GM21786 (cell line): ENCODE measurements at regions not wholly inside any gene's neighbourhood (a gene's known extent, or its start where the extent isn't known, plus 50 kb on each side); places are given as distances from the start of the nearest gene placed in this dataset.
"Not testable (repeated sequence)": the region's sequence is repeated elsewhere in the genome, so short reads cannot be mapped to it uniquely, and the experiment has no call there.

ENCODE experiments used
- ATAC-seq: cut with Tn5 transposase; IDR thresholded peaks from one replicate; pipeline ENCODE4 v1.9.1; 2021; ENCODE audit not compliant: unreplicated experiment

GRCh38 chr14:83251402-83251801 lies 1717.7 kb upstream of the SEL1L start:
- ATAC-seq = no peak

- no peak for ATAC-seq
These were observed 1720.2 kb upstream of the SEL1L start for GRCh38 chr14:83253870-83254269.

- ATAC-seq = peak; percentile 50
These were observed 1721.5 kb upstream of the SEL1L start for GRCh38 chr14:83255015-83255726.

DNA sequence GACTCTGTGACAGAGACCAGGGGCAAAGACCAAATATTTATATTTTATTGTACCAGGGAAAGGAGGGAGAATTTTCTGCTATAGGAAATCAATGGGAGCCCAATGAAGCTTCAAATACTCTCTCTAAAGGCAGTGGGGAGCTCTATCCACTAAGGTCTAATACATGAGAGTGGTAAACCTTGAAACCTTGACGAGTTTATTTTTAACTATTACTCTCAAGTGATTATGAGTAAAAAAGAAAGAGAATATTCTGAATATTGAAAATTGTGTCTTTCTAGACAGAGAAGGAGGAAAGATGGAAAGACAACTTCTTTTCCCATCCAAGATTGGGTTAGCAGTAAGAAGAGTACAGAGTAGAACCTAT lies 1722.1 kb upstream of the SEL1L start:
- peak; percentile 32 for ATAC-seq

DNA sequence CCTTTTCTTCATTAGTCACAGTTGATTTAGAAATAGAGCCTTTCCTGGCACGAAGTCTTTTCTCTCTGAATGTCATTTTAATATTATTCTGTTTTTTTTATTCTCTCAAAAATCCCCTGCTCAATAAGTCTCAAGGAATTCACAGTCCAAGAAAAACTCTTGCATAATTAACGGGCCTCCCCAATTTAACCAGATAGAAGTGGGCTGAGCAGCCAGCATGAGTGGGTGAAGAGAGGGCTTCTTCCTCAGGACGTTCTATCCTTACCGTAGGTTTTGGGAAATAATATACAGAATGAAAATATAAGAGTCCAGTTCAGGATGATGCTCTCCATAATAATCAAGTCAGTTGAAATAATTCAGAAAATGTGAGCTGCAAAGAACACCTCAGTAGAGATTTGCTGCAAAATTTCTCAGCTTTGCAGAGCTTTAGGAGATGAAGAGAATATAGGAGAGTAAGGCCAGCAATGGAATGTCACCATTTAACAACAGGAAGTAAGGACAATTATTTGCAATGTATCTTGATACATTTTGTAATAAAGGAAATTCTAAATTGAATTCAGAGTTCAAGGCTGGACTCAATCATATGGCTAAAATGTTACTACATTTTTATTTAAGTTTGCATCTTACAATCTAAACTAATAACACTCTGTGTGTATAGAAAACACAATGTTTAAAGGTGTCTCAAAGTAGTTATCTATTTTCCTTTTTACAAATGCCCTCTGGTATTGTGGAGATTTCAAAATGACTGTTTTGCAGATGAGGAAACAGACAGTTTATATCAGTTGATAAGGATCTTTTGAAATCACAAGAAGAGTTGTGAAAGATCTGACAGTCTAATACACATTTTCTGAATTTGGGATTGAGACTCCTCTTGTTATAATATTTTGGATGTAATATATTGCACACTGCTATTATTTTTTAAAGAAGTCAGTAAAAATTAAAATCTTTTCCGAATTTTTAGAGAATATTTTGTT lies 1724.1 kb upstream of the SEL1L start:
- ATAC-seq = no peak

- ATAC-seq = no peak
These were observed 1727.1 kb upstream of the SEL1L start for GRCh38 chr14:83260751-83261150.

- no peak for ATAC-seq
These were observed 1735.9 kb upstream of the SEL1L start for GRCh38 chr14:83269583-83269982.

GRCh38 chr14:83271663-83272062 lies 1738.0 kb upstream of the SEL1L start:
- no peak for ATAC-seq

- no peak for ATAC-seq
These were observed 1747.1 kb upstream of the SEL1L start for GRCh38 chr14:83280719-83281118.

- no peak for ATAC-seq
These were observed 1749.1 kb upstream of the SEL1L start for GRCh38 chr14:83282706-83283105.

- no peak for ATAC-seq
These were observed 1753.6 kb upstream of the SEL1L start for GRCh38 chr14:83287300-83287699.

GRCh38 chr14:83289390-83289789 lies 1755.7 kb upstream of the SEL1L start:
- no peak for ATAC-seq

- no peak for ATAC-seq
These were observed 1756.2 kb upstream of the SEL1L start for GRCh38 chr14:83289896-83290295.

- ATAC-seq = no peak
These were observed 1756.8 kb upstream of the SEL1L start for GRCh38 chr14:83290447-83290846.

GRCh38 chr14:83291714-83292113 lies 1758.1 kb upstream of the SEL1L start:
- ATAC-seq = no peak

- ATAC-seq = no peak
These were observed 1761.3 kb upstream of the SEL1L start for GRCh38 chr14:83294941-83295340.

GRCh38 chr14:83297361-83297760 lies 1763.7 kb upstream of the SEL1L start:
- no peak for ATAC-seq

DNA sequence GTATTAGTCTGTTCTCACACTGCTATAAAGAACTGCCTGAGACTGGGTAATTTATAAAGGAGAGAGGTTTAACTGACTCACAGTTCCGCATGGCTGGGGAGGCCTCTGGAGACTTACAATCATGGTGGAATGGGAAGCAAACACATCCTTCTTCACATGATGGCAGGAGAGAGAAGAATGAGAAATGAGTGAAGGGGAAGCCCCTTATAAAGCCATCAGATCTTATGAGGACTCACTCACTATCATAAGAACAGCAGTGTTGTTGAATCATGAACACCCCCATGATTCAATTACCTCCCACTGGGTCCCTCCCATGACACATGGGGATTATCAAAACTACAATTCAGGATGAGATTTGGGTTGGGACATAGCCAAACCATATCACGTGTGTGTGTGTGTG lies 1764.4 kb upstream of the SEL1L start:
- ATAC-seq = not testable (repeated sequence)

- peak; percentile 42 for ATAC-seq
These were observed 1766.9 kb upstream of the SEL1L start for GRCh38 chr14:83300476-83301064.

GRCh38 chr14:83301791-83302190 lies 1768.1 kb upstream of the SEL1L start:
- no peak for ATAC-seq

DNA sequence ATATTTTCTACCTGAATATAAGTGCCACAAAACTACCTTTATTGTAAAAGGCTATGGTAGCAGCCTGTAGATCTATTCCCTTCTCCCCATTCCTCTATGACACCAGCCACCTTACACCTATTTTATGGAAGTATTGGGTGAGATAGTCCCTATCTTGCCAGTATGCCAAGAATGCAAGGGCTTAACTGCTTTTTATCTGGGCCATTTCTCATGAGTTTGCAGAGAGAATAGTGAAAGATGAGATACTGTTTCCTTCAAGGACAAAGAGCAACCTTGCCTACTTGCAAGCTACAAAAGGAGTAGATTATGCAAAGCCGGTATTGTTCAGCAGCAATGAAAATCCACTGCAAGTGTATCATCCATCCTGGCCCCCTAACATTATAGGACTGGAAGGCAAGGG lies 1775.6 kb upstream of the SEL1L start:
- no peak for ATAC-seq

GRCh38 chr14:83309833-83310232 lies 1776.2 kb upstream of the SEL1L start:
- ATAC-seq = no peak
